HG02642 (cell line): ENCODE measurements at regions not wholly inside any gene's neighbourhood (a gene's known extent, or its start where the extent isn't known, plus 50 kb on each side); places are given as distances from the start of the nearest gene placed in this dataset.

ENCODE experiments used
- ATAC-seq: cut with Tn5 transposase; IDR thresholded peaks from one replicate; pipeline ENCODE4 v1.9.1; 2021; ENCODE audit warnings: mild to moderate bottlenecking; ENCODE audit not compliant: unreplicated experiment, poor library complexity

- ATAC-seq, result no peak
Observed at GRCh38 chr13:109384491-109385241, 401.7 kb downstream of the IRS2 start.

- no peak for ATAC-seq
Observed at GRCh38 chr13:109383683-109384082, 402.7 kb downstream of the IRS2 start.

- ATAC-seq, result no peak
Observed at GRCh38 chr13:109381546-109382180, 404.7 kb downstream of the IRS2 start.

GRCh38 chr13:109380457-109380856 lies 405.9 kb downstream of the IRS2 start:
- ATAC-seq, result no peak

- ATAC-seq, result no peak
Observed at GRCh38 chr13:109379930-109380329, 406.5 kb downstream of the IRS2 start.

- no peak for ATAC-seq
Observed at GRCh38 chr13:109376936-109377335, 409.4 kb downstream of the IRS2 start.

- no peak for ATAC-seq
Observed at GRCh38 chr13:109374609-109375200, 411.7 kb downstream of the IRS2 start.

GRCh38 chr13:109372666-109373065 lies 413.7 kb downstream of the IRS2 start:
- ATAC-seq, result no peak

- ATAC-seq, result no peak
Observed at GRCh38 chr13:109371066-109371465, 415.3 kb downstream of the IRS2 start.

GRCh38 chr13:109370496-109370895 lies 415.9 kb downstream of the IRS2 start:
- no peak for ATAC-seq

GRCh38 chr13:109369353-109370052 lies 416.9 kb downstream of the IRS2 start:
- no peak for ATAC-seq

- no peak for ATAC-seq
Observed at GRCh38 chr13:109368230-109368629, 418.2 kb downstream of the IRS2 start.

- no peak for ATAC-seq
Observed at GRCh38 chr13:109366525-109366924, 419.9 kb downstream of the IRS2 start.

GRCh38 chr13:109363431-109363830 lies 423.0 kb downstream of the IRS2 start:
- ATAC-seq, result no peak

- no peak for ATAC-seq
Observed at GRCh38 chr13:109362616-109363015, 423.8 kb downstream of the IRS2 start.

- no peak for ATAC-seq
Observed at GRCh38 chr13:109361562-109362289, 424.7 kb downstream of the IRS2 start.

GRCh38 chr13:109357751-109358471 lies 428.5 kb downstream of the IRS2 start:
- ATAC-seq, result no peak

GRCh38 chr13:109355875-109356434 lies 430.4 kb downstream of the IRS2 start:
- ATAC-seq, result no peak

GRCh38 chr13:109355166-109355565 lies 431.2 kb downstream of the IRS2 start:
- no peak for ATAC-seq
